HL-60 (cell line): ENCODE measurements at regions not wholly inside any gene's neighbourhood (a gene's known extent, or its start where the extent isn't known, plus 50 kb on each side); places are given as distances from the start of the nearest gene placed in this dataset.

ENCODE experiments used
- DNase-seq, 2 experiments: peaks; one replicate each; pipeline ENCODE4 v3.0.0-alpha.2; 2010 to 2020; ENCODE audit warnings: low read depth in 1 of 2, low spot score in 1 of 2
- H3K27ac ChIP-seq: fragments of 250-450 bp; sonication (Bioruptor Pico); replicated peaks from 2 replicates; pipeline ENCODE4 v1.5.1; 2020; ENCODE audit warnings: mild to moderate bottlenecking, moderate library complexity
- H3K27me3 ChIP-seq: fragments of 250-450 bp; sonication (Bioruptor Pico); 2 replicates; pipeline ENCODE4 v1.5.1; 2021; ENCODE audit warnings: mild to moderate bottlenecking, moderate library complexity; ENCODE audit not compliant: insufficient read depth, poor library complexity, severe bottlenecking
- H3K4me3 ChIP-seq: replicated peaks from 2 replicates; pipeline ENCODE4 v1.5.1; 2011; ENCODE audit warnings: mild to moderate bottlenecking, control low read depth, low read length; ENCODE audit not compliant: insufficient read depth
- GABPA ChIP-seq: IDR thresholded peaks from 2 replicates; pipeline ENCODE4 v1.6.1; 2012; ENCODE audit warnings: low read depth
- POLR2AphosphoS5 ChIP-seq: IDR thresholded peaks from 2 replicates; pipeline ENCODE4 v1.6.1; 2012; ENCODE audit warnings: low read depth
- SPI1 ChIP-seq: IDR thresholded peaks from 2 replicates; pipeline ENCODE4 v1.6.1; 2012; ENCODE audit warnings: low read depth, mild to moderate bottlenecking, borderline replicate concordance
- TF ChIP-seq, protein P1 (sequence below): IDR thresholded peaks from one replicate; pipeline ENCODE4 v1.5.1; 2011; ENCODE audit warnings: low read length, control low read depth, inconsistent platforms; ENCODE audit not compliant: insufficient read depth
- TF ChIP-seq, protein P2 (sequence below): IDR thresholded peaks from 2 replicates; pipeline ENCODE4 v1.6.1; 2012; ENCODE audit warnings: low read depth; ENCODE audit not compliant: insufficient replicate concordance

DNA sequence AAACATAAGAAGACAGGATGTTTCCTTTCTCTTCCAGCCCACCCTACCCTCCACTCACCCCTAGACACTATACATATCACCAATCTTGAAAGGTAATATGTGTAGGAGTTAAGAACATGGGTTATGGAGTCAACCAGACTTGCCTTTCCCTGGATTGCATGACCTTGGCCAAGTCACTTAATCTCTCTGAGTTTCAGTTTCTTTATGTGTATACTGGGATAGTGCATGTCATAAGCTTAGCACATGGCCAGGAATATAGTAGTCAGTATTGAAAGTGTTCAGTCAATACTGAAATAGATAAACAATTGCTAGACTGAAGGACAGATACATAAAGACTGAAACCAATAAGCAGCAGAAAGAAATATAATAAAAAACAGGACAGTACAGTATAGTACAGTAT, 283.2 kb upstream of the STT3B start:
- no peak for DNase-seq
- no peaks in the 10 kb centered on the region for H3K27me3 ChIP-seq
- H3K4me3 ChIP-seq: no peak overlapping the region
- TF ChIP-seq, protein P1, sequence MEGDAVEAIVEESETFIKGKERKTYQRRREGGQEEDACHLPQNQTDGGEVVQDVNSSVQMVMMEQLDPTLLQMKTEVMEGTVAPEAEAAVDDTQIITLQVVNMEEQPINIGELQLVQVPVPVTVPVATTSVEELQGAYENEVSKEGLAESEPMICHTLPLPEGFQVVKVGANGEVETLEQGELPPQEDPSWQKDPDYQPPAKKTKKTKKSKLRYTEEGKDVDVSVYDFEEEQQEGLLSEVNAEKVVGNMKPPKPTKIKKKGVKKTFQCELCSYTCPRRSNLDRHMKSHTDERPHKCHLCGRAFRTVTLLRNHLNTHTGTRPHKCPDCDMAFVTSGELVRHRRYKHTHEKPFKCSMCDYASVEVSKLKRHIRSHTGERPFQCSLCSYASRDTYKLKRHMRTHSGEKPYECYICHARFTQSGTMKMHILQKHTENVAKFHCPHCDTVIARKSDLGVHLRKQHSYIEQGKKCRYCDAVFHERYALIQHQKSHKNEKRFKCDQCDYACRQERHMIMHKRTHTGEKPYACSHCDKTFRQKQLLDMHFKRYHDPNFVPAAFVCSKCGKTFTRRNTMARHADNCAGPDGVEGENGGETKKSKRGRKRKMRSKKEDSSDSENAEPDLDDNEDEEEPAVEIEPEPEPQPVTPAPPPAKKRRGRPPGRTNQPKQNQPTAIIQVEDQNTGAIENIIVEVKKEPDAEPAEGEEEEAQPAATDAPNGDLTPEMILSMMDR: no peak
- TF ChIP-seq POLR2AphosphoS5: no peak
- no peak overlapping the region for H3K27ac ChIP-seq

DNA sequence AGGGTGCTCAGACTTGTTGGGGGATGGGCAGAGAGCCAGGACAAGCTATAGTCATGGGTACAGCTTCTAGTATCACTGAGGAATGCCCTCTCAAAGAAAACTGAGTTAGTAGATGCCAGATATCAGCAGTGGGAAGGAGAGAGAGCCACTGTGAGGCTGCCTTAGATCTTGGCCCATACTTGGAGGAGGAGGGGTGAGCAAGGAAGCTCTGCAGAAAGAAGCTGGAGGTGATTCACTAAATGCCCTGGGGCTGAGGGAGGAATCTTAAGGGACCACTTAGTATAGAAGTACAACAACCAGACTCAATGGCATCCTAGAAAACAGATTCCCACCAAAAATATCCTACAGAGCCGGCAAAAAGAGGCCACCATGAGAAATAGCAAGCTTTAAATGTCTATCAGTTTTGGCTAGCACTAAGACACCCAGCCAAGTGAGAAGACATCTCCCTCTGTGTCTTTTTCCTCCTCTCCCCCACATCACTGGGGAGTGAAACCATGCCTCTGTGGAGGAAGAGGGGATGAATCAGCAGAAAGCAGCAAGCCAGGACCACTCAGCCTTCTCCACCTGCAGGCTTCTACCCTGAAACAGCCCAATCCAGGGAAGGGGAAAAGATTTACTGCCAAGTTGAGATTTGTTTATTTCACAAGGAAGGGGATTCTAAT, 282.5 kb upstream of the STT3B start:
- H3K27me3 ChIP-seq: no peaks in the 10 kb centered on the region
- TF ChIP-seq POLR2AphosphoS5 (no peak), SPI1 (no peak), GABPA (no peak)
- TF ChIP-seq, protein P2, sequence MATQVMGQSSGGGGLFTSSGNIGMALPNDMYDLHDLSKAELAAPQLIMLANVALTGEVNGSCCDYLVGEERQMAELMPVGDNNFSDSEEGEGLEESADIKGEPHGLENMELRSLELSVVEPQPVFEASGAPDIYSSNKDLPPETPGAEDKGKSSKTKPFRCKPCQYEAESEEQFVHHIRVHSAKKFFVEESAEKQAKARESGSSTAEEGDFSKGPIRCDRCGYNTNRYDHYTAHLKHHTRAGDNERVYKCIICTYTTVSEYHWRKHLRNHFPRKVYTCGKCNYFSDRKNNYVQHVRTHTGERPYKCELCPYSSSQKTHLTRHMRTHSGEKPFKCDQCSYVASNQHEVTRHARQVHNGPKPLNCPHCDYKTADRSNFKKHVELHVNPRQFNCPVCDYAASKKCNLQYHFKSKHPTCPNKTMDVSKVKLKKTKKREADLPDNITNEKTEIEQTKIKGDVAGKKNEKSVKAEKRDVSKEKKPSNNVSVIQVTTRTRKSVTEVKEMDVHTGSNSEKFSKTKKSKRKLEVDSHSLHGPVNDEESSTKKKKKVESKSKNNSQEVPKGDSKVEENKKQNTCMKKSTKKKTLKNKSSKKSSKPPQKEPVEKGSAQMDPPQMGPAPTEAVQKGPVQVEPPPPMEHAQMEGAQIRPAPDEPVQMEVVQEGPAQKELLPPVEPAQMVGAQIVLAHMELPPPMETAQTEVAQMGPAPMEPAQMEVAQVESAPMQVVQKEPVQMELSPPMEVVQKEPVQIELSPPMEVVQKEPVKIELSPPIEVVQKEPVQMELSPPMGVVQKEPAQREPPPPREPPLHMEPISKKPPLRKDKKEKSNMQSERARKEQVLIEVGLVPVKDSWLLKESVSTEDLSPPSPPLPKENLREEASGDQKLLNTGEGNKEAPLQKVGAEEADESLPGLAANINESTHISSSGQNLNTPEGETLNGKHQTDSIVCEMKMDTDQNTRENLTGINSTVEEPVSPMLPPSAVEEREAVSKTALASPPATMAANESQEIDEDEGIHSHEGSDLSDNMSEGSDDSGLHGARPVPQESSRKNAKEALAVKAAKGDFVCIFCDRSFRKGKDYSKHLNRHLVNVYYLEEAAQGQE: no peak
- TF ChIP-seq, protein P1: no peak
- no peak for DNase-seq
- H3K27ac ChIP-seq: no peak overlapping the region
- no peak overlapping the region for H3K4me3 ChIP-seq

DNA sequence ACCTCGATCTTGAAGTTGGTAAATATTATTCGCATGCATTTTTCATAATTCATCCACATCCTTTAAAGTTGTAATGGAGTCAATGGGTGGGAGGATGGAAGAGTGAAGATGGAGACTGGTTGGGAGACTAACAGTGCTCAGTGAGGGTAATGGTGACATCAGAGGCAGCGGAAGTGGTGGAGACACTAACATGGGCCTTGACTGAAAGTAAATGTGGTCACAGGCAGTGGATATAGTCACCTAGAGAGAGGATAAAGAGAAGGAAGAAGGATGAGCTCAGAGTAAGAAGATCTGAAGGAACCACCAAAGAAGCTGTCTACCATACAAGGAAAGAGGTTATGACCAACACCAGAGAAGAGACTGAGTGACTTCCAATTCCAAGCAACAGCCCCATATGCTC, 281.6 kb upstream of the STT3B start:
- no peaks in the 10 kb centered on the region for H3K27me3 ChIP-seq
- TF ChIP-seq, protein P1: no peak
- TF ChIP-seq, protein P2: no peak
- TF ChIP-seq SPI1: no peak
- no peak for TF ChIP-seq POLR2AphosphoS5
- no peak for DNase-seq
- no peak overlapping the region for H3K27ac ChIP-seq
- no peak overlapping the region for H3K4me3 ChIP-seq
